Inflammatory macrophage treated with lipopolysaccharide for 4 hours (primary cell): ENCODE measurements at regions not wholly inside any gene's neighbourhood (a gene's known extent, or its start where the extent isn't known, plus 50 kb on each side); places are given as distances from the start of the nearest gene placed in this dataset.
"Not testable (repeated sequence)": the region's sequence is repeated elsewhere in the genome, so short reads cannot be mapped to it uniquely, and the experiment has no call there.

Experiments used
- DNase-seq: peaks from one replicate; pipeline ENCODE4 v3.0.0-alpha.2; 2020

- no peak for DNase-seq
These were observed 852.2 kb upstream of the GOT2 start for GRCh38 chr16:59586331-59586730.

DNA sequence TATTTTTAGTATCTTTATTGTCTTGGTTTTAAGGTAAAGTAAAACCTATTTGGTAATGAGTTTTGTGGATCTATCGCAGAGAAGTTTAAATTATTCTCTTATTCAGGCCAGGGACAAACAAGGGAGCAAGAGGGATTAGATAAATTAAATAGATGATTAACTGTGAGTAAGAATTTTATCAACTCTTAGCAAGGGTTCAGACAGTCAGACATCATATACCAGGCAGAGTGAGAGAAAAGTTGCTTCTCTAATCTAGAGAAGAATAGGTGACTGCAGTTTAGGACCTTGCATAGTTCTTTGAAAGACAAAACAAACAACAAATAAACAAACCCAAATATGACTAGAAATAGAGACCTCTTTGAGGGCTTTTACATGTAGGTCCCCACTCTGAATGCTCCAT lies 840.2 kb upstream of the GOT2 start:
- no peak for DNase-seq

- DNase-seq = no peak
These were observed 839.6 kb upstream of the GOT2 start for GRCh38 chr16:59573528-59574271.

GRCh38 chr16:59567496-59567895 lies 833.4 kb upstream of the GOT2 start:
- no peak for DNase-seq

- no peak for DNase-seq
These were observed 832.3 kb upstream of the GOT2 start for GRCh38 chr16:59566446-59566845.

- no peak for DNase-seq
These were observed 824.6 kb upstream of the GOT2 start for GRCh38 chr16:59558679-59559078.

GRCh38 chr16:59552164-59552563 lies 818.0 kb upstream of the GOT2 start:
- no peak for DNase-seq

DNA sequence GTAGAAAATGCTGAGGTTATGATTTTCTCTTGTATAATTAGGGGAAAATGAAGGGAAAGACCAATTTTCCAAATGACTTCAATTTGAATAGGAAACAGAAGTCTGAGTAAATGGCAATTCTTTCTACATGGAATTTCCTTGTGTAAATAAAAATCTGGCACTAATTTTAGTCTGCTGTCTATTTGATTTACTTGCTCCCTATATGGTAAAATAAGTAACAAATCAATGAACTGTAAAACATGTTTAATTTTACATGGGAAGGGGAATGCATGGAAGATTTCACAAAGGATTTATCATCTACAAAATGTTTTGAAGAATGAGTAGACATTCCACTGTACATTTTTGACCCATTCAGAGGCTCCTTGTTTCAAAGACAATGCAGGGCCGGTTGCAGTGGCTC lies 811.6 kb upstream of the GOT2 start:
- DNase-seq = no peak

- no peak for DNase-seq
These were observed 809.5 kb upstream of the GOT2 start for GRCh38 chr16:59543641-59544040.

GRCh38 chr16:59540621-59541020 lies 806.5 kb upstream of the GOT2 start:
- DNase-seq = no peak

DNA sequence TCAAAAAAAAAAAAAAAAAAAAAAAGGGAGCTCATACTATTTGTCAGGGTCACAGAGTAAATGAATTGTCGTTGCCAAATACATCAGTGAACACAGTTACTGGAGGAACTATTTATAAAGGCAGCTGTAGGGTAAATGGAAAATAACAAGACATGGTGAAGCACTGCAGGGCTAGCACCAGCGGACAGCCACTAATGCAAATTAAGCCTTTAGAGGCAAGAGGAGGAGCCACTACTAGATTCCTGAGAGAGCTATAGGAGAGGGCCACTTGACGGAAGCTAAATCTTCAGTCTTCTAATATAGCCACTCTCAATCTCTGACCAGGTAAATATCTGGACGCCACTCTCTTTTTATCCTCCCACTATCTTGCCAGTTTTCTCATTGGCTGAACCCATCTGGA lies 801.2 kb upstream of the GOT2 start:
- no peak for DNase-seq

GRCh38 chr16:59527206-59527997 lies 793.3 kb upstream of the GOT2 start:
- no peak for DNase-seq

DNA sequence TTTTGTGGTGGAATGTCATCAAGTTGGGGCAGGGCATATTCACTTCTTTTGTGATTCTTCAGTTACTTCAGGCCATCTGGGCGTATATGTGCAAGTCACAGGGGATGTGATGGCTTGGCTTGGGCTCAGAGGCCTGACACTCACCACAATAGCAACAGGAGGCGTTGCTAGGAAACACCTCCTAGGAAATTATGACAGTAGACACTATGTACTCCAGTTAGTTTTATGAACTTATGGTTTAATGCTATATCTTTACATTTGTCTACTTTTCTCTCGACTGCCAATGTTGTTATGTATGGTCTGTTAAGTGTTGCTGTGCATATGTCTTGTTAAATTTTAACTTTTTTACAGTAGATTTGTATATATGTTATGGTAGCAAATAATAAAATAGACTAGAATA lies 788.7 kb upstream of the GOT2 start:
- DNase-seq = no peak

GRCh38 chr16:59518721-59519120 lies 784.6 kb upstream of the GOT2 start:
- not testable (repeated sequence) for DNase-seq

DNA sequence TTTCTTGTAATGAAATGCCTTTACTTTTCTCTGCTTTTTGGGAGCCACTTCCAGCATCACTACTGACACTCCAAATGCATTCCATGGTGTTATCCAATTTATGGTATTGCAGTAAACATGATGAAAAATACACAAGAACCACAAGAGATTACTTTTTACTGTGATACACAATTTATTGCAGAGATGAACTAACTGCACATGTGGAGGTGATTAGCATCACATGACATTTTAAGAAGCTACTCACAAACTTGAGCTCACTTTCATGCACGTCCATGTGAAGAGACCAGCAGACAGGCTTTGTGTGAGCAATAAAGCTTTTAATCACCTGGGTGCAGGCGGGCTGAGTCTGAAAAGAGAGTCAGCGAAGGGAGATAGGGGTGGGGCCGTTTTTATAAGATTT lies 780.5 kb upstream of the GOT2 start:
- no peak for DNase-seq

- DNase-seq = no peak
These were observed 775.9 kb upstream of the GOT2 start for GRCh38 chr16:59510008-59510424.

- DNase-seq = no peak
These were observed 766.5 kb upstream of the GOT2 start for GRCh38 chr16:59500601-59501000.

DNA sequence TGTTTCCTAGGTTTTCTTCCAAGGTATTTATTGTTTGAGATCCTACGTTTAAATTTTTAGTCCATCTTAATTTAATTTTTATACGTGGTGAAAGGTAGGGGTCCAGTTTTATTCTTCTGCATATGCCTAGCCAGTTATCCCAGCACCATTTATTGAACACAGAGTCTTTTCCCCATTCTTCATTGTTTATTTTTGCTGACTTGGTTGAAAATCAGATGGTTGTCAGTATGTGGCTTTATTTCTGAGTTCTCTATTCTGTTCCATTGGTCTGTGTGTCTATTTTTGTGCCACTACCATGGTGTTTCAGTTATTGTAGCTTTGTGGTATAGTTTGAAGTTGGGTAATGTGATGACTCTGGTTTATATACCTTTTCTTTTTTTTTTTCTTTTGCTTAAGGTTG lies 753.0 kb upstream of the GOT2 start:
- DNase-seq = no peak

DNA sequence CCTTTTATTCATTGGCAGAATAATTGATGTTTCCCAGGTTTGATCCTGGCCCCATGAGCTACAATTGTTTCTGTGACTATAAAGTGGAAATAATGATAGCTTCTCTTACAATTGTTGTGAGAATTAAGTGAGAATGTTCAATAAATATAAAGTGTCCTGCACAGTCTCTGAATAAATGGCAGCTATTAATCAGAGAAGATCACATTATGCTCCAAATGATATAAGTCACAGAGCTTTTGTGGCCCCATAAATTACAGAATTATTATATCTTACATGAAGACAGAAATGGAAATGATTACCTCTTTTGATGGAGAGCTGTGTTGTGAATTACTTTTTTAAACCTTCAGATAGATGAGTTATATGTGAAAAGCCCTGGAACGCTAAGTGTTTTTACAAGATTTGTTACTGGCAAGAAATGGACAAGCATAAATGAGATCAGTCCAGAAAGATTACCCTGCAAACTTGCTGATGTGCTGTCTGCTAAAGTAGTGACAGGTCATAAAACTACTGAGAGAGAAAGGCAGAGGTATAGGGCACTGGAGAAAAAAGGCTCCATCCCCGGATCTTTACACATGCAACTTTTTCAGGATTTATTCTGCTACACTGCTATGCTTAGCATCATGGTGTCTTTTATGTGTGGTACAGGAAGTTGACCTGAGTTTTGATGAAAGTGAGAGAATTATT lies 750.9 kb upstream of the GOT2 start:
- no peak for DNase-seq

DNA sequence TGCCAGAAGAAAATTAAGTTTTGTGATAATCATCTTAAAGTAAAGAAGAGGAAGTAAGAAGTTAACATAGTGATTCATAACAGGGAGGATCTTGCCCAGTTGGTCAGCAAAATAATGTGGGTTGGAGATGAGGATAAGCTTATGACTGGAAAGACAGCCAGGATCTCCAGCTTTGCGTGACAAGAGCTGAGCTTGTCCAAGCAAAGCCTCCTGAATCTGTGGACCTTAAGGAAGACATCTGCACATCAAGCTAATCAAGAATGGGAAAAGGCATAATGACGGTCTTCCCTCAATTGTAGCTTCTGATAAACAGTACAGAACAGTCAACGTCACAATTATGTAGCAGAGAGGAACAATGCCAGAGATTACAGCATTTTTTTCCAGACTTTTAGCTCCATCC lies 744.7 kb upstream of the GOT2 start:
- DNase-seq = no peak

- no peak for DNase-seq
These were observed 736.4 kb upstream of the GOT2 start for GRCh38 chr16:59470556-59470955.

DNA sequence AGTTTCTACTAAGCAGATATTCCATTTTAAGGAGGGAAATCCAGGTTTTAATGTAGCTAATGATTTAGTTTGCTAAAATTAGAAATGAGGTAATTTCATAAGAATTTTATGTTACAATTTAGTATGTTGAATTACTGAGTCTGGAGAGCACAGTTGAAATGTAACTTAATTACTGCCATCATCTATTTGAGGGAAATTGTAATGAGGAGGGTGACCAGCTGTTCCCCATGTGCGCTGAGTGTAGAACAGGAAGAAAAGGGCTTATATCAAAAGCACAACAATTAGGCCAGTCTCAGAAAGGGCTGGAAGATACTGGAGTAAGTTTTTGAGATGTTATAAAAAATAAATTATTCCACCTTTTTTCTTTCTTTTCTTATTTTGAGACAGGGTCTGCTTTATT lies 735.1 kb upstream of the GOT2 start:
- DNase-seq = no peak

- DNase-seq = no peak
These were observed 729.7 kb upstream of the GOT2 start for GRCh38 chr16:59463776-59464175.

DNA sequence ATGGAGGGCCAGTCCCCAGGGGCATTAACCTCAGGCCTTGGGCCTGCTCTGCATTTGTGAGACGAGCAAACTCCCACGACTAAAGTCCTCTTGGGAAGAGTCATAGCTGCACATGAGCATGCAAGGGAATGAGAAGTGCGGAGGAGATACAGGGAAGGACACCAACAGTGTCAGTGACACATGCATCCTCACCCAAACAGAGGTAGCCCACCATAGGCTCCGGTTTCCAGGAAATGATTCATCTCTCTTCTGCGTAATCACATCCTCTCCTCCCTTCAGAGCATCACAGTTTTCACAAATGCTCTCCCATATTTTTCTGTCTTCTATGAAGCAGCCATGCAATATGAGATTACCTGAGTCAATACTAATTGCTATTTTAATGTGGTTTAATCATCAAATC lies 725.7 kb upstream of the GOT2 start:
- no peak for DNase-seq
